Transverse colon (tissue), 4 donors: ENCODE measurements at regions not wholly inside any gene's neighbourhood (a gene's known extent, or its start where the extent isn't known, plus 50 kb on each side); places are given as distances from the start of the nearest gene placed in this dataset.
"Not testable (repeated sequence)": the region's sequence is repeated elsewhere in the genome, so short reads cannot be mapped to it uniquely, and the experiment has no call there.

ENCODE experiments used
- CTCF ChIP-seq, 5 experiments: fragments of 200-600 bp in 3 of 5; fragments of 450-650 bp in 2 of 5; sonication (generic) in 3 of 5; IDR thresholded peaks; 1 replicate in 2 of 5; 2 replicates in 3 of 5; pipeline ENCODE4 v1.5.1; 2016 to 2017; ENCODE audit warnings: antibody characterized with exemption in 5 of 5, inconsistent platforms in 3 of 5, mild to moderate bottlenecking in 2 of 5, moderate library complexity in 1 of 5
- EP300 ChIP-seq: sonication (generic); formaldehyde crosslinking; IDR thresholded peaks from one replicate; pipeline ENCODE4 v1.6.1; 2017; ENCODE audit warnings: antibody characterized with exemption, low read depth
- POLR2A ChIP-seq: fragments of 450-650 bp; IDR thresholded peaks from one replicate; pipeline ENCODE4 v1.6.1; 2016; ENCODE audit warnings: antibody characterized with exemption, mild to moderate bottlenecking, moderate library complexity
- POLR2AphosphoS5 ChIP-seq, 3 donors: sonication (generic); formaldehyde crosslinking; IDR thresholded peaks; one replicate each; pipeline ENCODE4 v1.6.1; 2016; ENCODE audit warnings: antibody characterized with exemption in 3 of 3

GRCh38 chr12:102251005-102251404 is 53.4 kb upstream of the PMCH start:
- TF ChIP-seq CTCF (IDR thresholded peaks at IDR 0.05); POLR2AphosphoS5 (IDR thresholded peaks at IDR 0.05); POLR2A; EP300: not testable (repeated sequence)
